ENCODE measurements at regions not wholly inside any gene's neighbourhood (a gene's known extent, or its start where the extent isn't known, plus 50 kb on each side); places are given as distances from the start of the nearest gene placed in this dataset.

DNA sequence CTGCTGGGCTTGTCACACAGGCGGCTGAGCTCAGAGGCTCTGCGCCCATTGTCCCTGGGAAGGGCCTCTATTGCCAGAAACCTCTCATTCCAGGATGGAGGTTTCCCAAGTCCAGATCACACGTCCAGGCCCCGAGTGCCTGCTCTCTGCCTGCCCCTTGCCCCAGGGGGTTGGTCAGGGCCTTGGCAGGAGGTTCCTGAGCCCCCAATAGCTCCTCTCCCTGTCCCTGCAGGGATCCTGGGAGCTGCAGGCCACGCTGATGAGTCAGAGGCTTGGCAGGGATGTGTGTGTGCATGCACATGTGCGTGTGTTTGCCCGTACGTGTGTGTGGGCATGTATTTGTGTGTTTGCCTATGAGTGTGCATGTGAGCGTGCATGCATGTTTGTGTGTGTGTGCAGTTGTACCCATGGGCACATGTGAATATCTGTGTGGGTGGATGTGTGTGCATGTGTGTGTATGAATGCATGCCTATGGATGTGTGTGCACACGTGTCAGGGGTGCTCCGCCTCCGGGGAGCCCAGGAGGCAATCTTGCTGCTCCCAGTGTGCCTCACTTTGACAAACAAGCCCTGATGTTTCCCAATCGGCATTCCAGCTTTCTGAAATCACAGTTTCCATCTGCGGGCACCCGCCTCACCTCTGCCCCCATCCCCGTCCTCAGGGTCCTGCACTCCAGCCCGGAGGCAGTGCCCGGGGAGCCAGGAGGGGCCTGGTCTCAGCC, 98.4 kb upstream of the GSE1 start:
- no peaks in the 10 kb centered on the region for H3K36me3 ChIP-seq (ENCODE audit: control insufficient read depth, insufficient read depth, low read length)
- H3K27me3 ChIP-seq (ENCODE audit: control insufficient read depth, insufficient read depth, low read length, poor library complexity, severe bottlenecking) = no peaks in the 10 kb centered on the region
- Mint-ChIP-seq H3K9me3 (peaks cover 2% of the 10 kb centered on the region), H3K4me1 (peaks cover 21% of the 10 kb centered on the region), H3K27ac (peak overlapping the region; percentile 89), H3K4me3 (no peak overlapping the region), H3K27me3 (ENCODE audit: insufficient read depth) (no peaks in the 10 kb centered on the region), H3K36me3 (ENCODE audit: low read depth) (peaks cover 5% of the 10 kb centered on the region)
- H3K9me3 ChIP-seq (ENCODE audit: control insufficient read depth, low read length) = no peaks in the 10 kb centered on the region
- peaks cover 4% of the 10 kb centered on the region for H3K4me1 ChIP-seq (ENCODE audit: control insufficient read depth, insufficient read depth, low read length)
- DNase-seq = peak; percentile 75
- no peak overlapping the region for H3K4me3 ChIP-seq (ENCODE audit: low read length)
- 77 to 79% methylated on average over 15 to 18 of the region's 18 CpGs for WGBS, 2 experiments (ENCODE audit: insufficient coverage in 1 of 2, insufficient read length in 1 of 2)
- TF ChIP-seq, protein P1, sequence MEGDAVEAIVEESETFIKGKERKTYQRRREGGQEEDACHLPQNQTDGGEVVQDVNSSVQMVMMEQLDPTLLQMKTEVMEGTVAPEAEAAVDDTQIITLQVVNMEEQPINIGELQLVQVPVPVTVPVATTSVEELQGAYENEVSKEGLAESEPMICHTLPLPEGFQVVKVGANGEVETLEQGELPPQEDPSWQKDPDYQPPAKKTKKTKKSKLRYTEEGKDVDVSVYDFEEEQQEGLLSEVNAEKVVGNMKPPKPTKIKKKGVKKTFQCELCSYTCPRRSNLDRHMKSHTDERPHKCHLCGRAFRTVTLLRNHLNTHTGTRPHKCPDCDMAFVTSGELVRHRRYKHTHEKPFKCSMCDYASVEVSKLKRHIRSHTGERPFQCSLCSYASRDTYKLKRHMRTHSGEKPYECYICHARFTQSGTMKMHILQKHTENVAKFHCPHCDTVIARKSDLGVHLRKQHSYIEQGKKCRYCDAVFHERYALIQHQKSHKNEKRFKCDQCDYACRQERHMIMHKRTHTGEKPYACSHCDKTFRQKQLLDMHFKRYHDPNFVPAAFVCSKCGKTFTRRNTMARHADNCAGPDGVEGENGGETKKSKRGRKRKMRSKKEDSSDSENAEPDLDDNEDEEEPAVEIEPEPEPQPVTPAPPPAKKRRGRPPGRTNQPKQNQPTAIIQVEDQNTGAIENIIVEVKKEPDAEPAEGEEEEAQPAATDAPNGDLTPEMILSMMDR (conservative IDR thresholded peaks at IDR 0.05) = no peak
- no peak overlapping the region for H3K9ac ChIP-seq (ENCODE audit: extremely low read depth, low read length, poor library complexity, severe bottlenecking)
- H3K27ac ChIP-seq (ENCODE audit: low read depth, low read length) = peak overlapping the region; percentile 49

DNA sequence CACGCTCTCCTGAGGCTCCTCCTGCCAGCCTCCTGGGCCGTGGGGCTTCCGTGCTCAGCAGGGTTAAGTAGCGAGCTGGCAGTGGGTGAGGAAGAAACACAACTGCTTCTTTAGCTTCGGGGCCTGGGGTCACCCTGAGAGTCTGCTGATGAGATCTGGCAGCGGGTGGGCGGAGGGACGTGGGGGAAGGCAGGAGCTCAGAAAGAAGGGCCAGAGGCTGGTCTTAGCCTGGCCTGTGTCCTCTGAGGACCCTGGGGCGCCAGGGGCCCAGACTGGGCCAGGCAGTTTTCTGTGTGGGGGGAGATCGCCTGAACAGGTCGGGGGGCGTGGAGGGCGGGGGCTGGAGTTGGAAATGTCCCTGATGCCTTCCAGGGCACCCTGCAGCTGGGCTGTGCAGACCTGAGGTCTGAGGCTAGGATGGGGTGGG, 97.8 kb upstream of the GSE1 start:
- H3K4me1 ChIP-seq (ENCODE audit: control insufficient read depth, insufficient read depth, low read length) = peaks cover 4% of the 10 kb centered on the region
- H3K9me3 ChIP-seq (ENCODE audit: control insufficient read depth, low read length) = no peaks in the 10 kb centered on the region
- peaks cover 5% of the 10 kb centered on the region for H3K36me3 Mint-ChIP-seq (ENCODE audit: low read depth)
- TF ChIP-seq, protein P1 (conservative IDR thresholded peaks at IDR 0.05) = no peak
- H3K4me3 Mint-ChIP-seq = no peak overlapping the region
- DNase-seq = peak; percentile 62
- H3K27me3 ChIP-seq (ENCODE audit: control insufficient read depth, insufficient read depth, low read length, poor library complexity, severe bottlenecking) = no peaks in the 10 kb centered on the region
- no peaks in the 10 kb centered on the region for H3K36me3 ChIP-seq (ENCODE audit: control insufficient read depth, insufficient read depth, low read length)
- peaks cover 21% of the 10 kb centered on the region for H3K4me1 Mint-ChIP-seq
- no peak overlapping the region for H3K4me3 ChIP-seq (ENCODE audit: low read length)
- peak overlapping the region; percentile 49 for H3K27ac ChIP-seq (ENCODE audit: low read depth, low read length)
- peak overlapping the region; percentile 89 for H3K27ac Mint-ChIP-seq
- no peak overlapping the region for H3K9ac ChIP-seq (ENCODE audit: extremely low read depth, low read length, poor library complexity, severe bottlenecking)
- peaks cover 2% of the 10 kb centered on the region for H3K9me3 Mint-ChIP-seq
- H3K27me3 Mint-ChIP-seq (ENCODE audit: insufficient read depth) = no peaks in the 10 kb centered on the region
- 75 to 80% methylated on average over 7 to 13 of the region's 13 CpGs for WGBS, 2 experiments (ENCODE audit: insufficient coverage in 1 of 2, insufficient read length in 1 of 2)

DNA sequence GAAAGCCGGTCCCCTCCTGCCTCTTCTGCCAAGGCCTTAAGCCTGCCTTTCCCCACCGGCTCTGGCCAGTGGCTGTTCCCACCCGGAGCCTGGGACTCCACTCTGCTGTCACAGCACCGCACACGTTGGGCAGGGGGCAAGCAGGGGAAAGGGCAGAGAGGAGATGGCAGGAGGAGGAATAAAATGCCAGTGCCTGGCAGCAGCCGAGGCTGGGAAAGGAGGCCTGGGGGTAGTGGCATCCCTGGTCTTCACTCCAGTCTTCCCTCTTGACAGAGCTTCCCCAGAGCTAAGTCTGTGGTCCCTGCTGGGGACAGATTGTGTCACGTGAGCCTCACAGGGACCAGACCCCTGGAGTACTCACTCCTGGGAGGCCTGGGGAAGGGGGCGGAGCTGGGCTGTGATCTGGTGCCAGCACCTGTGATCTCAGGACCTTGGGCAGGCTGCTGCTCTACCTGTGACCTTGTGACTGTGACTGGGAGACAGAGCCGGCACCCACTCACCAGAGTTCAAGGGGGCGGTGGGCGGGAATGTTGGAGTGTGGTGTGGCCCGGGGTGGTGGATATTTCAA, 97.2 kb upstream of the GSE1 start:
- H3K9ac ChIP-seq (ENCODE audit: extremely low read depth, low read length, poor library complexity, severe bottlenecking) = no peak overlapping the region
- DNase-seq = peak; percentile 67
- Mint-ChIP-seq H3K27ac (no peak overlapping the region), H3K4me1 (peaks cover 21% of the 10 kb centered on the region), H3K4me3 (no peak overlapping the region), H3K27me3 (ENCODE audit: insufficient read depth) (no peaks in the 10 kb centered on the region), H3K9me3 (peaks cover 2% of the 10 kb centered on the region), H3K36me3 (ENCODE audit: low read depth) (peaks cover 5% of the 10 kb centered on the region)
- WGBS, 2 experiments (ENCODE audit: insufficient coverage in 1 of 2, insufficient read length in 1 of 2) = 84 to 87% methylated on average over 5 to 9 of the region's 12 CpGs
- H3K27me3 ChIP-seq (ENCODE audit: control insufficient read depth, insufficient read depth, low read length, poor library complexity, severe bottlenecking) = no peaks in the 10 kb centered on the region
- H3K4me1 ChIP-seq (ENCODE audit: control insufficient read depth, insufficient read depth, low read length) = peaks cover 4% of the 10 kb centered on the region
- no peaks in the 10 kb centered on the region for H3K9me3 ChIP-seq (ENCODE audit: control insufficient read depth, low read length)
- no peak overlapping the region for H3K27ac ChIP-seq (ENCODE audit: low read depth, low read length)
- no peaks in the 10 kb centered on the region for H3K36me3 ChIP-seq (ENCODE audit: control insufficient read depth, insufficient read depth, low read length)
- TF ChIP-seq, protein P1 (conservative IDR thresholded peaks at IDR 0.05) = no peak
- no peak overlapping the region for H3K4me3 ChIP-seq (ENCODE audit: low read length)

Measured in endodermal cell (in vitro differentiated cells).